Natural killer cell treated with Interleukin-12 subunit alpha and Interleukin-12 subunit beta and Interleukin-15 and Interleukin-18, amount 100 ng/mL, for 72 hours (primary cell): ENCODE measurements at regions not wholly inside any gene's neighbourhood (a gene's known extent, or its start where the extent isn't known, plus 50 kb on each side); places are given as distances from the start of the nearest gene placed in this dataset.
A peak's percentile ranks its signal among the peaks of the same experiment; 100 is the strongest.

Source experiments
- ATAC-seq, 2 donors: fragments of 150-1000 bp; cut with Tn5 transposase in 1 of 2; sonication (Bioruptor Pico), chemical (Tn5 transposase) in 1 of 2; 2 replicates each; pipeline ENCODE4 v1.10.0; 2021
- DNase-seq: peaks from one replicate; pipeline ENCODE4 v3.0.0; 2022; ENCODE audit warnings: low spot score
- H3K27ac Mint-ChIP-seq, 2 donors: 1 replicate in 1 of 2; 2 replicates in 1 of 2; pipeline ENCODE4 v1.8.0; 2022; ENCODE audit warnings: mixed read lengths in 2 of 2, mild to moderate bottlenecking in 1 of 2, moderate library complexity in 1 of 2
- H3K27me3 Mint-ChIP-seq, 2 donors: 1 replicate in 1 of 2; 2 replicates in 1 of 2; pipeline ENCODE4 v1.8.0; 2022; ENCODE audit warnings: mixed read lengths in 2 of 2
- H3K36me3 Mint-ChIP-seq: one replicate; pipeline ENCODE4 v1.8.0; 2022; ENCODE audit warnings: mixed read lengths
- H3K4me1 Mint-ChIP-seq, 2 donors: 1 replicate in 1 of 2; 2 replicates in 1 of 2; pipeline ENCODE4 v1.8.0; 2022; ENCODE audit warnings: low read depth in 2 of 2, mixed read lengths in 2 of 2, mild to moderate bottlenecking in 1 of 2
- H3K4me3 Mint-ChIP-seq: one replicate; pipeline ENCODE4 v1.8.0; 2022; ENCODE audit warnings: mixed read lengths
- H3K9me3 Mint-ChIP-seq: 2 replicates; pipeline ENCODE4 v1.8.0; 2022; ENCODE audit warnings: mixed read lengths

- Mint-ChIP-seq H3K9me3 (peaks cover 4% of the 10 kb centered on the region), H3K27ac (no peak overlapping the region), H3K27me3 (no peaks in the 10 kb centered on the region), H3K4me3 (no peak overlapping the region), H3K4me1 (no peaks in the 10 kb centered on the region), H3K36me3 (no peaks in the 10 kb centered on the region)
- ATAC-seq = no peak
- no peak for DNase-seq
Observed at GRCh38 chr1:82612986-82613385, 812.3 kb downstream of the ADGRL2 start.

- H3K4me1 Mint-ChIP-seq = no peaks in the 10 kb centered on the region
- no peak for DNase-seq
- no peaks in the 10 kb centered on the region for H3K27me3 Mint-ChIP-seq
- ATAC-seq = no peak
- no peaks in the 10 kb centered on the region for H3K36me3 Mint-ChIP-seq
- H3K4me3 Mint-ChIP-seq = no peak overlapping the region
- no peak overlapping the region for H3K27ac Mint-ChIP-seq
- H3K9me3 Mint-ChIP-seq = peaks cover 7% of the 10 kb centered on the region
Observed at GRCh38 chr1:82606546-82606945, 805.8 kb downstream of the ADGRL2 start.

DNA sequence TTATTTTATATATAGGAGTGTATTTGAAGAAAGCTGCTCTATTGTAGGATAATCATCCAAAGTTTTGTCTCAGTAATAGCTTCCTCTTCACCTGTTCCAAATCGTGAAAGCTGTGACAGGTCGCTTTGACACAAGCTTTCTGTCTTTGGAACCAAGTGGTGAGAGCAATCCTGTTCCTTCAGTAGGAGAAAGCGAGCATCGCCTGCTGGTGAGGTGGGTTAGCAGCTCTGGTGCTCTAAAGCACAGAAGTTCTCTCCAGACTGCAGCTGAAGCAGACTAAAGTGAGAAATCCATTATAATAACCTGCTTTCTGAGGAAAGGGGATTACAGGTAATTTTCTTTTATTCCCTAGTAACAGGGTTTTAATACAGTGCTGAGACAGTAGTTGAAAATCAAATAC is 803.8 kb downstream of the ADGRL2 start:
- ATAC-seq = no peak
- no peak overlapping the region for H3K4me3 Mint-ChIP-seq
- peaks cover 3% of the 10 kb centered on the region for H3K9me3 Mint-ChIP-seq
- no peak for DNase-seq
- H3K36me3 Mint-ChIP-seq = no peaks in the 10 kb centered on the region
- no peak overlapping the region for H3K27ac Mint-ChIP-seq
- H3K27me3 Mint-ChIP-seq = no peaks in the 10 kb centered on the region
- no peaks in the 10 kb centered on the region for H3K4me1 Mint-ChIP-seq

DNA sequence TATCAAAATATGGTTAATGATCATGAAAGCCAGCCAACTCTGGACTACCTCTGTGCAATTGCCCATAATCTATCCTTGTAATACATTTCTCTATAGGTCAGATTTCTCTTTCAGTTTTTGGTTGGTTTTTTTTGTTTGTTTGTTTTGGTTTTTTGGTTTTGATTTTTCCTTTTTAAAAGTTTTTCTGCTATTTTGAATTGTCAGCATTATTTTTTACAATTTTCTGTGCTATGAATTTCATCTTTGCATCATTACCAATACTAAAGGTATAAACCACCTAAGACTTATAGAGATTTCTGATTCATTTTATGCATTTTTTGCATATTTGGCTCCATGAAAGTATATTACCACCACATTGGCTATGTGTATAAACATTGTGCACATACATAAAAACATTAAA is 799.6 kb downstream of the ADGRL2 start:
- Mint-ChIP-seq H3K9me3 (peaks cover 3% of the 10 kb centered on the region), H3K27me3 (no peaks in the 10 kb centered on the region)

GRCh38 chr1:82598812-82599211 is 798.1 kb downstream of the ADGRL2 start:
- DNase-seq (no peak), ATAC-seq (no peak)
- peak overlapping the region; percentile 3 for H3K4me3 Mint-ChIP-seq
- no peaks in the 10 kb centered on the region for H3K36me3 Mint-ChIP-seq
- no peak overlapping the region for H3K27ac Mint-ChIP-seq
- H3K27me3 Mint-ChIP-seq = no peaks in the 10 kb centered on the region
- peaks cover 3% of the 10 kb centered on the region for H3K9me3 Mint-ChIP-seq
- peaks cover 0 to 6% of the 10 kb centered on the region in 2 donors for H3K4me1 Mint-ChIP-seq

More for the DNA sequence above, 799.6 kb downstream of the ADGRL2 start:
- DNase-seq (no peak), ATAC-seq (no peak)
- H3K4me1 Mint-ChIP-seq = peaks cover 0 to 6% of the 10 kb centered on the region in 2 donors
- H3K4me3 Mint-ChIP-seq = no peak overlapping the region
- H3K27ac Mint-ChIP-seq = no peak overlapping the region
- H3K36me3 Mint-ChIP-seq = no peaks in the 10 kb centered on the region

DNA sequence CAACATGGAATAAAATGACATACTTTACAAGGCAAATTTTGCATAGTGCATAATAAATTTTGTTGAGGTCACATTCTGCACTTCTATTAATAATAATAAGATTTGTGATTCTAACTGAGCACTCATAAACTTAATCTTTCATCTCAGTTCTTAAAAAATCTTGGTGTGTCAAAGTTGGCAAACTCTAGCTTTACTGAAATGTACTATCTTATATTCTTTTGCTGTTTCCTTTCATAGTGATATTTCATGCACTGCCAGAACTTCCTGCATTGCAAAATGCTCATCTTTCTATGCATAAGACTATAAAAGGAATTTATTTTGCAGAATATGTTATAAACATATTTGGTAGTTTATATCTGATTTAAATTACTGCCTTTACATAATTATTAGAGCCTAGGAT is 797.6 kb downstream of the ADGRL2 start:
- Mint-ChIP-seq H3K36me3 (no peaks in the 10 kb centered on the region), H3K27me3 (no peaks in the 10 kb centered on the region), H3K4me3 (no peak overlapping the region), H3K27ac (no peak overlapping the region), H3K4me1 (peaks cover 0 to 6% of the 10 kb centered on the region in 2 donors), H3K9me3 (peaks cover 3% of the 10 kb centered on the region)
- DNase-seq (no peak), ATAC-seq (no peak)

DNA sequence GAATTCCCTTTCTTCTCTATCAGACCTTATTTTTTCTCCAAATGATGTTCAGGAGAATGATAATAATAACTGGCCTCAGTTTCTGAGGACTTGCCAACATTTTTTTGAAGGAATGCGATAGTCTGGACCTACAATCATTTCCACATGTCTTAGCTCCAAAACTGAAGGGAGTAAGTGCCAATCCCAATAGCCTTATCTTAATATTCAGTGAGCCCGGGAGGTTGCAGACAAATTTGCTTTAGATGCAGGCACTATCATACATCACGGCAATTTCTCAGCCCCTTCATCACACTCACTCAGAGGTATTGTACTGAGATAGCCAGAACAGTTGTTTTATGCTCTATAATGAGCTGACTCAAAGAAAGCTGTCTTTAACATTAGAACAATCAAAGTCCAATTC is 796.9 kb downstream of the ADGRL2 start:
- Mint-ChIP-seq H3K27ac (no peak overlapping the region), H3K9me3 (peaks cover 3% of the 10 kb centered on the region), H3K27me3 (no peaks in the 10 kb centered on the region), H3K4me1 (peaks cover 0 to 6% of the 10 kb centered on the region in 2 donors), H3K36me3 (no peaks in the 10 kb centered on the region), H3K4me3 (no peak overlapping the region)
- DNase-seq (no peak), ATAC-seq (no peak)

DNA sequence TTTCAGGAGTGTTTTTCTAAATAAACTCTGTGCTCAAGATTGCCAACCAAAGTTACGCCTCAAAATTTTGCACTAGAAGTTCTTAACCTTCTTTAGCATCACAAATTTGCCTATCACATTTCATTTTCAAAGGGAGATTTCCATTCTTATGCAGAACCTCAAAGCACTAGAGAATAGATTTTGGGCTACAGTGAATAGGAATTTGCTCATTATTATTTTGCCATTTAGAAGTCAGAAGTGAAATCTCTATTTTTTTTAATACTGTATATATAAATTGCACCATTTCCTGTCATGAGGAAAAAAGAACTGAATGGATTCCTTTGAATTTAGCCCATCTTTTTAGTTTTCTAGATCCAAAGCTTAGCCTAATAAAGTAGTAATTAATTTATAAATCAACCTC is 796.4 kb downstream of the ADGRL2 start:
- DNase-seq (no peak), ATAC-seq (no peak)
- Mint-ChIP-seq H3K27ac (no peak overlapping the region), H3K27me3 (no peaks in the 10 kb centered on the region), H3K4me3 (no peak overlapping the region), H3K36me3 (no peaks in the 10 kb centered on the region), H3K4me1 (peaks cover 0 to 6% of the 10 kb centered on the region in 2 donors), H3K9me3 (no peaks in the 10 kb centered on the region)

GRCh38 chr1:82593561-82593960 is 792.8 kb downstream of the ADGRL2 start:
- Mint-ChIP-seq H3K27ac (no peak overlapping the region), H3K36me3 (no peaks in the 10 kb centered on the region), H3K4me3 (no peak overlapping the region), H3K9me3 (peaks cover 3% of the 10 kb centered on the region), H3K4me1 (no peaks in the 10 kb centered on the region), H3K27me3 (no peaks in the 10 kb centered on the region)
- DNase-seq (no peak), ATAC-seq (no peak)

- H3K27ac Mint-ChIP-seq = no peak overlapping the region
- H3K9me3 Mint-ChIP-seq = peaks cover 3% of the 10 kb centered on the region
- H3K27me3 Mint-ChIP-seq = no peaks in the 10 kb centered on the region
- no peaks in the 10 kb centered on the region for H3K4me1 Mint-ChIP-seq
- no peak overlapping the region for H3K4me3 Mint-ChIP-seq
- no peak for ATAC-seq
- DNase-seq = no peak
- H3K36me3 Mint-ChIP-seq = no peaks in the 10 kb centered on the region
Observed at GRCh38 chr1:82589588-82589987, 788.9 kb downstream of the ADGRL2 start.

DNA sequence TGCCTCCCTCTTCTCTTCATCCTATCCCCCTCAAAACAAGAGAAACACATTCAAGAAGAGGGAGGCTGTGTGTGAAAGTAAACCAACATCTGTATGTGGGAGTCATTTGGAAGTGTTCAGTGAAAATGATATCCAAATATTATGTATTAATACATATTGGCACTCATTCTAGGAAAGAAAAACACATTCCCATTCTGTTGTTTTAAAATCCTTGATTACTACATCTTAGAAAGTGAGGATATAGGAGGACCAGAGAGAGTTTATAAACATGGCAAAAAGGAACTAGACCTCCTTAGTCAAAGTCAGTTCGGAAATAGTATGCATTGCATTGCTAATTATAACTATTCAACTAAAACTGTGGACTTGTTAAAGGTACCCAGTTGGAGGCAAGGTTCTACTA is 786.6 kb downstream of the ADGRL2 start:
- ATAC-seq = no peak
- Mint-ChIP-seq H3K4me3 (no peak overlapping the region), H3K36me3 (no peaks in the 10 kb centered on the region), H3K27me3 (no peaks in the 10 kb centered on the region), H3K27ac (no peak overlapping the region), H3K4me1 (no peaks in the 10 kb centered on the region), H3K9me3 (peaks cover 3% of the 10 kb centered on the region)
- DNase-seq = no peak

DNA sequence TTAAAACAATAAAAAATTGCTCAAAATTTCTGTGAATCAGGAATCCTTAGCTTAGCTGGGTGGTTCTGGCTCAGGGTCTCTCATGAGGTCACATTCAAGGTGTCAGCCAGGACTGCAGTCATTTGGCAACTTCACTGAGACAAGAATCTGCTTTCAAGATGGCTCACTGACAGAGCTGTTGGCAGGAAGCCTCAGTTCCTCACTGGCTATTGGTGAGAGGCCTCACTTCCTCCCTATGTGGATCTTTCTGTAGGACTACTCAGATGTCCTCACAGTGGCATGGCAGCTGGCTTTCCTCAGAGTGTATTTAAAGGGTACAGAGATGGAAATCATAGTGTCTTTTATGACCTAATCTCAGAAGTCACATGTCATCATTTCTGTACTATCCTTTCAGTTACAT is 785.7 kb downstream of the ADGRL2 start:
- Mint-ChIP-seq H3K4me1 (no peaks in the 10 kb centered on the region), H3K27ac (no peak overlapping the region), H3K36me3 (no peaks in the 10 kb centered on the region), H3K9me3 (peaks cover 3% of the 10 kb centered on the region), H3K27me3 (no peaks in the 10 kb centered on the region), H3K4me3 (no peak overlapping the region)
- no peak for DNase-seq
- ATAC-seq = peak; percentile 60 to 73

- Mint-ChIP-seq H3K27ac (no peak overlapping the region), H3K9me3 (no peaks in the 10 kb centered on the region), H3K27me3 (no peaks in the 10 kb centered on the region), H3K4me1 (no peaks in the 10 kb centered on the region), H3K4me3 (no peak overlapping the region), H3K36me3 (no peaks in the 10 kb centered on the region)
- DNase-seq = no peak
- no peak for ATAC-seq
Observed at GRCh38 chr1:82582347-82582746, 781.6 kb downstream of the ADGRL2 start.

GRCh38 chr1:82578086-82578726 is 777.5 kb downstream of the ADGRL2 start:
- DNase-seq (no peak), ATAC-seq (no peak)
- Mint-ChIP-seq H3K36me3 (no peaks in the 10 kb centered on the region), H3K9me3 (peaks cover 2% of the 10 kb centered on the region), H3K27ac (no peak overlapping the region), H3K4me1 (no peaks in the 10 kb centered on the region), H3K27me3 (no peaks in the 10 kb centered on the region), H3K4me3 (no peak overlapping the region)

DNA sequence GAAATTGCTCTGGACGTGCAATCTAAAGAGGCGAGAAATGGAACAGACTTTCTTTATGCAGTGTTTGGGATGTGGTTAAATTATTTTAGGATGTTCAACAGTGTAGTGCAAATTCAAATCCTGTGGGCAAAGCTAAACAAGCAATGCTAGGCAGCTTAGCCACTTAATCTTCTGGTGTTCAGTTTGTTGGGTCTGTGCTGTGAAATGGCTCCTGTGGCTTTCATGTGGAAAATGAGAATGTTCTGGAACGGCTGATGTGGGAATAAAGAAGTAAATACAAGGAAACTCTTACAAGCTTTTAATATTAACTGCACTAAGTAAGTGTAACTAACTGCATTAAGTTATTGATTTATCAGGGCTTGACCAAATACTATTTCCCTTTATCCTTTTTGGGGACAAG is 766.6 kb downstream of the ADGRL2 start:
- Mint-ChIP-seq H3K4me1 (no peaks in the 10 kb centered on the region), H3K36me3 (no peaks in the 10 kb centered on the region), H3K27me3 (no peaks in the 10 kb centered on the region), H3K27ac (no peak overlapping the region), H3K9me3 (peaks cover 8% of the 10 kb centered on the region), H3K4me3 (no peak overlapping the region)
- DNase-seq = no peak
- no peak for ATAC-seq
